Body of pancreas (tissue), 4 donors: ENCODE measurements at regions not wholly inside any gene's neighbourhood (a gene's known extent, or its start where the extent isn't known, plus 50 kb on each side); places are given as distances from the start of the nearest gene placed in this dataset.

Experiments
- POLR2A ChIP-seq, 3 donors: fragments of 450-650 bp; IDR thresholded peaks; one replicate each; pipeline ENCODE4 v1.6.1; 2016; ENCODE audit warnings: antibody characterized with exemption in 3 of 3, mild to moderate bottlenecking in 2 of 3
- TF ChIP-seq, protein P1 (sequence below), 7 experiments: fragments of 450-650 bp in 4 of 7; fragments of 200-600 bp in 3 of 7; sonication (generic) in 3 of 7; IDR thresholded peaks; one replicate each; pipeline ENCODE4 v1.5.1; 2016 to 2019; ENCODE audit warnings: antibody characterized with exemption in 7 of 7

- TF ChIP-seq, protein P1, sequence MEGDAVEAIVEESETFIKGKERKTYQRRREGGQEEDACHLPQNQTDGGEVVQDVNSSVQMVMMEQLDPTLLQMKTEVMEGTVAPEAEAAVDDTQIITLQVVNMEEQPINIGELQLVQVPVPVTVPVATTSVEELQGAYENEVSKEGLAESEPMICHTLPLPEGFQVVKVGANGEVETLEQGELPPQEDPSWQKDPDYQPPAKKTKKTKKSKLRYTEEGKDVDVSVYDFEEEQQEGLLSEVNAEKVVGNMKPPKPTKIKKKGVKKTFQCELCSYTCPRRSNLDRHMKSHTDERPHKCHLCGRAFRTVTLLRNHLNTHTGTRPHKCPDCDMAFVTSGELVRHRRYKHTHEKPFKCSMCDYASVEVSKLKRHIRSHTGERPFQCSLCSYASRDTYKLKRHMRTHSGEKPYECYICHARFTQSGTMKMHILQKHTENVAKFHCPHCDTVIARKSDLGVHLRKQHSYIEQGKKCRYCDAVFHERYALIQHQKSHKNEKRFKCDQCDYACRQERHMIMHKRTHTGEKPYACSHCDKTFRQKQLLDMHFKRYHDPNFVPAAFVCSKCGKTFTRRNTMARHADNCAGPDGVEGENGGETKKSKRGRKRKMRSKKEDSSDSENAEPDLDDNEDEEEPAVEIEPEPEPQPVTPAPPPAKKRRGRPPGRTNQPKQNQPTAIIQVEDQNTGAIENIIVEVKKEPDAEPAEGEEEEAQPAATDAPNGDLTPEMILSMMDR (IDR thresholded peaks at IDR 0.05) = no peak
- no peak for TF ChIP-seq POLR2A (IDR thresholded peaks at IDR 0.05)
Measured at GRCh38 chr3:117549716-117550115, 840.1 kb downstream of the TUSC7 start.
